ENCODE measurements at regions not wholly inside any gene's neighbourhood (a gene's known extent, or its start where the extent isn't known, plus 50 kb on each side); places are given as distances from the start of the nearest gene placed in this dataset.

GRCh38 chr3:76044601-76045600 lies 259.6 kb upstream of the ZNF717 start:
- Mint-ChIP-seq H3K27me3 (ENCODE audit: insufficient read depth, low read depth) (no peaks in the 10 kb centered on the region), H3K4me3 (no peak overlapping the region), H3K9me3 (no peaks in the 10 kb centered on the region), H3K4me1 (no peaks in the 10 kb centered on the region), H3K36me3 (no peaks in the 10 kb centered on the region), H3K27ac (no peak overlapping the region)
- Histone ChIP-seq H3K4me1 (peaks cover 18% of the 10 kb centered on the region), H3K27me3 (no peaks in the 10 kb centered on the region), H2AFZ (replicated peaks) (peak overlapping the region; percentile 33), H3F3A (ENCODE audit: low read depth) (peaks cover 22% of the 10 kb centered on the region), H3K9me3 (ENCODE audit: low read depth) (no peaks in the 10 kb centered on the region), H3K27ac (no peak overlapping the region), H4K20me1 (ENCODE audit: low read depth) (no peaks in the 10 kb centered on the region), H3K4me2 (no peak overlapping the region), H3K79me2 (ENCODE audit: low read depth) (no peaks in the 10 kb centered on the region), H3K4me3 (no peak overlapping the region), H3K9ac (no peak overlapping the region), H3K36me3 (no peaks in the 10 kb centered on the region)
- peak; percentile 54 for DNase-seq (ENCODE audit: low spot score)
- TF ChIP-seq EZH2 (IDR thresholded peaks at IDR 0.05) = no peak
- TF ChIP-seq, protein P1, sequence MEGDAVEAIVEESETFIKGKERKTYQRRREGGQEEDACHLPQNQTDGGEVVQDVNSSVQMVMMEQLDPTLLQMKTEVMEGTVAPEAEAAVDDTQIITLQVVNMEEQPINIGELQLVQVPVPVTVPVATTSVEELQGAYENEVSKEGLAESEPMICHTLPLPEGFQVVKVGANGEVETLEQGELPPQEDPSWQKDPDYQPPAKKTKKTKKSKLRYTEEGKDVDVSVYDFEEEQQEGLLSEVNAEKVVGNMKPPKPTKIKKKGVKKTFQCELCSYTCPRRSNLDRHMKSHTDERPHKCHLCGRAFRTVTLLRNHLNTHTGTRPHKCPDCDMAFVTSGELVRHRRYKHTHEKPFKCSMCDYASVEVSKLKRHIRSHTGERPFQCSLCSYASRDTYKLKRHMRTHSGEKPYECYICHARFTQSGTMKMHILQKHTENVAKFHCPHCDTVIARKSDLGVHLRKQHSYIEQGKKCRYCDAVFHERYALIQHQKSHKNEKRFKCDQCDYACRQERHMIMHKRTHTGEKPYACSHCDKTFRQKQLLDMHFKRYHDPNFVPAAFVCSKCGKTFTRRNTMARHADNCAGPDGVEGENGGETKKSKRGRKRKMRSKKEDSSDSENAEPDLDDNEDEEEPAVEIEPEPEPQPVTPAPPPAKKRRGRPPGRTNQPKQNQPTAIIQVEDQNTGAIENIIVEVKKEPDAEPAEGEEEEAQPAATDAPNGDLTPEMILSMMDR (IDR thresholded peaks at IDR 0.05) = peak; percentile 86

- Mint-ChIP-seq H3K27me3 (ENCODE audit: insufficient read depth, low read depth) (no peaks in the 10 kb centered on the region), H3K36me3 (no peaks in the 10 kb centered on the region), H3K4me1 (no peaks in the 10 kb centered on the region), H3K4me3 (no peak overlapping the region), H3K9me3 (no peaks in the 10 kb centered on the region), H3K27ac (no peak overlapping the region)
- Histone ChIP-seq H3K79me2 (ENCODE audit: low read depth) (no peaks in the 10 kb centered on the region), H4K20me1 (ENCODE audit: low read depth) (no peaks in the 10 kb centered on the region), H3K9ac (no peak overlapping the region), H3F3A (ENCODE audit: low read depth) (peaks cover 22% of the 10 kb centered on the region), H3K9me3 (ENCODE audit: low read depth) (no peaks in the 10 kb centered on the region), H3K4me2 (no peak overlapping the region), H2AFZ (replicated peaks) (no peak overlapping the region), H3K27ac (no peak overlapping the region), H3K4me3 (no peak overlapping the region), H3K27me3 (no peaks in the 10 kb centered on the region), H3K36me3 (no peaks in the 10 kb centered on the region), H3K4me1 (peaks cover 16% of the 10 kb centered on the region)
- TF ChIP-seq, protein P1 (IDR thresholded peaks at IDR 0.05) = no peak
- no peak for TF ChIP-seq EZH2phosphoT487 (IDR thresholded peaks at IDR 0.05)
- TF ChIP-seq EZH2 (IDR thresholded peaks at IDR 0.05) = no peak
- DNase-seq (ENCODE audit: low spot score) = no peak
Measured at GRCh38 chr3:76047368-76047767, 262.0 kb upstream of the ZNF717 start.

DNA sequence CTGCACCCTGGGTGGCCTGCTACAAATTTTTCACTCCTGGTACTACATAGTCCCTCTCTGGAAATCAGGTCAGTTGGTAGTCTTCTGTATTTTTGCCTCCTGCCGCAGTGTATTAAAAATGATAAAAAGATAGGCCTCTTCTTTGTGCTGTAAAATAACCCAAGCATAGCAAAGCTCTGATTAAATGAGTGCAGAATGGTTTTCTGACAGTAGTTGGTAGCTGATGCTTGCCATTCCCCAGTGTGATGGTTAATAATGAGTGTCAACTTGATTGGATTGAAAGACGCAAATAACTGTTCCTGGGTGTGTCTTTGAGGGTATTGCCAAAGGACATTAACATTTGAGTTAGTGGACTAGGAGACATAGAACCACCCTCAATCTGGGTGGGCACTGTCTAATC lies 264.4 kb upstream of the ZNF717 start:
- no peak overlapping the region for H3K4me3 Mint-ChIP-seq
- Histone ChIP-seq H3K27ac (no peak overlapping the region), H3K4me2 (no peak overlapping the region), H3K4me3 (no peak overlapping the region), H3K27me3 (no peaks in the 10 kb centered on the region), H3K9me3 (ENCODE audit: low read depth) (no peaks in the 10 kb centered on the region), H3K36me3 (no peaks in the 10 kb centered on the region), H2AFZ (replicated peaks) (no peak overlapping the region), H3K9ac (no peak overlapping the region), H3K79me2 (ENCODE audit: low read depth) (no peaks in the 10 kb centered on the region), H3F3A (ENCODE audit: low read depth) (peaks cover under 1% of the 10 kb centered on the region), H4K20me1 (ENCODE audit: low read depth) (no peaks in the 10 kb centered on the region), H3K4me1 (no peaks in the 10 kb centered on the region)
- TF ChIP-seq EZH2 (IDR thresholded peaks at IDR 0.05) (no peak), EZH2phosphoT487 (IDR thresholded peaks at IDR 0.05) (no peak)
- TF ChIP-seq, protein P1 (IDR thresholded peaks at IDR 0.05) = no peak
- H3K36me3 Mint-ChIP-seq = no peaks in the 10 kb centered on the region
- H3K9me3 Mint-ChIP-seq = no peaks in the 10 kb centered on the region
- H3K27ac Mint-ChIP-seq = peak overlapping the region; percentile 33
- no peaks in the 10 kb centered on the region for H3K27me3 Mint-ChIP-seq (ENCODE audit: insufficient read depth, low read depth)
- no peak for DNase-seq (ENCODE audit: low spot score)
- H3K4me1 Mint-ChIP-seq = no peaks in the 10 kb centered on the region
